ENCODE measurements at regions not wholly inside any gene's neighbourhood (a gene's known extent, or its start where the extent isn't known, plus 50 kb on each side); places are given as distances from the start of the nearest gene placed in this dataset.

- in situ Hi-C loops (cut with HindIII; ENCODE audit: low pct_unique_long_range_greater_than_20kb, low sequenced_read_pairs): no loop called here
- DNase-seq (ENCODE audit: low read depth in 1 of 2, low spot score in 1 of 2): no peak
- TF ChIP-seq JUND (IDR thresholded peaks at IDR 0.05; ENCODE audit: low read depth): no peak
Measured at GRCh38 chr17:77853191-77853977, 105.1 kb upstream of the TNRC6C start.

GRCh38 chr17:77854083-77854758, 104.3 kb upstream of the TNRC6C start:
- in situ Hi-C loops (cut with HindIII; ENCODE audit: low pct_unique_long_range_greater_than_20kb, low sequenced_read_pairs): no loop called here
- no peak for DNase-seq (ENCODE audit: low read depth in 1 of 2, low spot score in 1 of 2)
- TF ChIP-seq JUND (IDR thresholded peaks at IDR 0.05; ENCODE audit: low read depth): no peak

- no peak for TF ChIP-seq JUND (IDR thresholded peaks at IDR 0.05; ENCODE audit: low read depth)
- in situ Hi-C loops (cut with HindIII; ENCODE audit: low pct_unique_long_range_greater_than_20kb, low sequenced_read_pairs): no loop called here
- no peak for DNase-seq (ENCODE audit: low read depth in 1 of 2, low spot score in 1 of 2)
Measured at GRCh38 chr17:77854759-77855745, 103.5 kb upstream of the TNRC6C start.

- in situ Hi-C loops (cut with HindIII; ENCODE audit: low pct_unique_long_range_greater_than_20kb, low sequenced_read_pairs): no loop called here
- TF ChIP-seq JUND (IDR thresholded peaks at IDR 0.05; ENCODE audit: low read depth): no peak
- DNase-seq (ENCODE audit: low read depth in 1 of 2, low spot score in 1 of 2): no peak
Measured at GRCh38 chr17:77856551-77857305, 101.8 kb upstream of the TNRC6C start.

- DNase-seq (ENCODE audit: low read depth in 1 of 2, low spot score in 1 of 2): no peak
- TF ChIP-seq JUND (IDR thresholded peaks at IDR 0.05; ENCODE audit: low read depth): no peak
- in situ Hi-C loops (cut with HindIII; ENCODE audit: low pct_unique_long_range_greater_than_20kb, low sequenced_read_pairs): no loop called here
Measured at GRCh38 chr17:77857306-77857555, 101.3 kb upstream of the TNRC6C start.

- no peak for TF ChIP-seq JUND (IDR thresholded peaks at IDR 0.05; ENCODE audit: low read depth)
- no peak for DNase-seq (ENCODE audit: low read depth in 1 of 2, low spot score in 1 of 2)
- in situ Hi-C loops (cut with HindIII; ENCODE audit: low pct_unique_long_range_greater_than_20kb, low sequenced_read_pairs): no loop called here
Measured at GRCh38 chr17:77857613-77858012, 100.9 kb upstream of the TNRC6C start.

GRCh38 chr17:77858291-77859034, 100.0 kb upstream of the TNRC6C start:
- TF ChIP-seq JUND (IDR thresholded peaks at IDR 0.05; ENCODE audit: low read depth): no peak
- in situ Hi-C loops (cut with HindIII; ENCODE audit: low pct_unique_long_range_greater_than_20kb, low sequenced_read_pairs): no loop called here

GRCh38 chr17:77859035-77859810, 99.3 kb upstream of the TNRC6C start:
- TF ChIP-seq JUND (IDR thresholded peaks at IDR 0.05; ENCODE audit: low read depth): no peak
- no peak for DNase-seq (ENCODE audit: low read depth in 1 of 2, low spot score in 1 of 2)
- in situ Hi-C loops (cut with HindIII; ENCODE audit: low pct_unique_long_range_greater_than_20kb, low sequenced_read_pairs): no loop called here

More at GRCh38 chr17:77858291-77859034, 100.0 kb upstream of the TNRC6C start:
- no peak for DNase-seq (ENCODE audit: low read depth in 1 of 2, low spot score in 1 of 2)

GRCh38 chr17:77861133-77861695, 97.3 kb upstream of the TNRC6C start:
- no peak for TF ChIP-seq JUND (IDR thresholded peaks at IDR 0.05; ENCODE audit: low read depth)
- in situ Hi-C loops (cut with HindIII; ENCODE audit: low pct_unique_long_range_greater_than_20kb, low sequenced_read_pairs): no loop called here
- DNase-seq (ENCODE audit: low read depth in 1 of 2, low spot score in 1 of 2): no peak

- TF ChIP-seq JUND (IDR thresholded peaks at IDR 0.05; ENCODE audit: low read depth): no peak
- no peak for DNase-seq (ENCODE audit: low read depth in 1 of 2, low spot score in 1 of 2)
- in situ Hi-C loops (cut with HindIII; ENCODE audit: low pct_unique_long_range_greater_than_20kb, low sequenced_read_pairs): no loop called here
Measured at GRCh38 chr17:77861981-77862645, 96.4 kb upstream of the TNRC6C start.

All from T47D (cell line).